ENCODE measurements at regions not wholly inside any gene's neighbourhood (a gene's known extent, or its start where the extent isn't known, plus 50 kb on each side); places are given as distances from the start of the nearest gene placed in this dataset.

DNA sequence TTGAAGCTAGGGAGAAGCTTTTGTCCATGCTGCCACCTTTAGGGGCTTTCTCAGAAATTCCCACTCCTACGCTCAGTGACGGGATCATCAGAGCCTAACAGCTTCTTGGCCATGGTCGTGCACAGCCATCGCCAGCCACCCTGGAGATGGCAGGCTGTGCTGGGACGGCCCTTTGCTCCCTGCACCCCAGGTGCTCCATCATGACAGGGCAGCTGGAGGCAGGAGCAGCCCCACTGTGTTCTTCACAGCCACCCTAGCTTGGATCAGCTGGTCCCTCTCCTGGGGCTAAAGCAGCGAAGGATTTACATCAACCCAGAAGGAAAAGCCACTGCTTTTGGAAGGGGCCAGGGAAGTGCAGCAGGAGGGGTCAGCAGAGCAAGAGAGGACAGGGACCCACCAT, 235.9 kb downstream of the LY86 start:
- TF ChIP-seq, protein P1, sequence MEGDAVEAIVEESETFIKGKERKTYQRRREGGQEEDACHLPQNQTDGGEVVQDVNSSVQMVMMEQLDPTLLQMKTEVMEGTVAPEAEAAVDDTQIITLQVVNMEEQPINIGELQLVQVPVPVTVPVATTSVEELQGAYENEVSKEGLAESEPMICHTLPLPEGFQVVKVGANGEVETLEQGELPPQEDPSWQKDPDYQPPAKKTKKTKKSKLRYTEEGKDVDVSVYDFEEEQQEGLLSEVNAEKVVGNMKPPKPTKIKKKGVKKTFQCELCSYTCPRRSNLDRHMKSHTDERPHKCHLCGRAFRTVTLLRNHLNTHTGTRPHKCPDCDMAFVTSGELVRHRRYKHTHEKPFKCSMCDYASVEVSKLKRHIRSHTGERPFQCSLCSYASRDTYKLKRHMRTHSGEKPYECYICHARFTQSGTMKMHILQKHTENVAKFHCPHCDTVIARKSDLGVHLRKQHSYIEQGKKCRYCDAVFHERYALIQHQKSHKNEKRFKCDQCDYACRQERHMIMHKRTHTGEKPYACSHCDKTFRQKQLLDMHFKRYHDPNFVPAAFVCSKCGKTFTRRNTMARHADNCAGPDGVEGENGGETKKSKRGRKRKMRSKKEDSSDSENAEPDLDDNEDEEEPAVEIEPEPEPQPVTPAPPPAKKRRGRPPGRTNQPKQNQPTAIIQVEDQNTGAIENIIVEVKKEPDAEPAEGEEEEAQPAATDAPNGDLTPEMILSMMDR (IDR thresholded peaks at IDR 0.05) = no peak
- TF ChIP-seq EP300 (IDR thresholded peaks at IDR 0.05) = no peak
- TF ChIP-seq POLR2AphosphoS5 (IDR thresholded peaks at IDR 0.05) = no peak
